ENCODE measurements at regions not wholly inside any gene's neighbourhood (a gene's known extent, or its start where the extent isn't known, plus 50 kb on each side); places are given as distances from the start of the nearest gene placed in this dataset.

DNA sequence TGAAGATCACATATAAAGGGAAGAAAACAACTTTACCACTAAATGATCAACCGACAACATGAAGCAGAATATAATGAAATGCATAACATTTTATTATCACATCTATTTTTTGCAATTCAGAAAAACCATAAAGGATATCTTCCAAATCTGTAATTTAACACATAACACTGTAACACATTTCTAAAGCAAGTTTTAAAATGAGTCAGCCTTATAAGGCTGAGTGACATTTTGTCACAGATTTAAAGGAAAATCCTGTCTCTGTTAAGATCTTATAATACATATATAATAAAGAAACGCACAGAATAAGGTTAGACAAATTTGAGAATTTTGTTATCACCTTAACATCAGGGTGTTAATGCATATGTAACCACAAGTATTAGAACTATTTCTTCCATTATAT lies 198.4 kb upstream of the RASA1 start:
- DNase-seq: no peak

DNA sequence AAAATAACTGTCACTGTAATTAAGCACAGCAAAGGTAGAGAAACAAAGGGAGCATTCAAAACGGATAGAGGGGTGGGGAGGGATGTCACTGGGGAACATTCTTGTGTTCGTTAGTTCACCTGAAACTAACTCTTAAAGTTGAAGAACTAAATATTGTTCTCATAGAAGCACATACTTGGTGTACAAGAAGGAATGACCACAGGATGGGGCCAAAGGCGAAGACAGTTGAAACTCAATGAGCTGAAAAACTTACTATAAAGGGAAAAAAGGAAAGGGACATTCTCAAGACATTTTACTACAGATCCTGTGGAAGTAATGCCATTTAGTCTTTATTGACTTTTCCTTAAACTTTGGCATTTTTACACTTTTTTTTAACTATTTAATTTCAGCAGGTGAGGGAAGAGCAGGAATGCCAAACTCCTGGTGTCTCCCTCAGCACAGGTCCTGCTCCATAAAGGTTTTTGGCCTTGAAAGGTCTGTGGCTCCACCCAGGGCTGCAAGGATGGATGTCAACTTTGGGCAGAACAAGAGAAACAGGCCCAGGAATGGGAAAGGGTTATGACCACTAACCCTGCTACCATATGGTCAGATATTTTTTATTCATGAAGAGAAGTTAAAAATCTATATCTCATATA lies 197.6 kb upstream of the RASA1 start:
- peak; percentile 10 for DNase-seq

DNA sequence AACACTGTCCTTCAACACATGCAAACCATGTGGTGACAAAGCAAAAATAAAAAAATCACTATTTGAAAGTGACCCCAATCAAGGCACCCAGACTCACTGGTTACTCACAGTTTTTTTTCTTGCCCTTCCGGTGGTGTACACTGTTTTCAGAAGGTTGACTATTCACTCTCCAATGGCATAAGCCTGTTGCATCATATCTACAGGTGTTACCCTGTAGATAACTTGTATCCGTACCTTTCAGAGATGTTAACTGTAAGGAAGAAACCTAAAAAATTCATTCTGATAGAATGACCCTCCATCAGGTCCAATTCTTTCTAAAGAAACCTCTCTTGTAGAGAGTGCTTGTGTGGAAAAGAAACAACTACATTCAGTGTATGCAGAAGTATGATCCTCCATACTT lies 193.6 kb upstream of the RASA1 start:
- no peak for DNase-seq

DNA sequence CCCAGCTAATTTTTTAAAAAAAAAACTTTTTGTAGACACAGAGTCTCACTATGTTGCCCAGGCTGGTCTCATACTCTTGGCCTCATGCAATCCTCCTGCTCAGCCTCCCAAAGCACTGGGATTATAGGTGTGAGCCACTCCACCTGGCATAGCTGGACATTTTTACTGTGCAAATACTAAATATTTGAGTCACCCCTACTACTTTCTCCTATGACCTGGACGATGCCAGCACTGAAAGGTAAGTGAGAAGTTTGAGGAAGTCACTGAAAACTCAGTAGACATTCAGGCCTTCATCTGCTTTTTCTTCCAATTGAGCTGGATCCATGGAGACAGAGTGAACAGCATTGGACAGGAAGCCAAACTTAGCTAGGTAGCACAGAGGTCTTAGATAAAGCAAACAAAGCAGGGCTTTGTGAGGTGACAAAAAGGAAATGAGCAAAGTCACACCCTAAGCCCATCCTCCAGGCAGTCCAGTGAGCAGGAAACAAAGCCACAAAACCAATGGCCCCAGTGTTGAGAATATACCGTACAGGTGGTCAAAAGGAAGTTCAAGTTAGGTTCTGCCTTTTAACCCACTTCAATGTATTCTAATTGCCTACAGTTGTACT lies 192.6 kb upstream of the RASA1 start:
- no peak for DNase-seq

DNA sequence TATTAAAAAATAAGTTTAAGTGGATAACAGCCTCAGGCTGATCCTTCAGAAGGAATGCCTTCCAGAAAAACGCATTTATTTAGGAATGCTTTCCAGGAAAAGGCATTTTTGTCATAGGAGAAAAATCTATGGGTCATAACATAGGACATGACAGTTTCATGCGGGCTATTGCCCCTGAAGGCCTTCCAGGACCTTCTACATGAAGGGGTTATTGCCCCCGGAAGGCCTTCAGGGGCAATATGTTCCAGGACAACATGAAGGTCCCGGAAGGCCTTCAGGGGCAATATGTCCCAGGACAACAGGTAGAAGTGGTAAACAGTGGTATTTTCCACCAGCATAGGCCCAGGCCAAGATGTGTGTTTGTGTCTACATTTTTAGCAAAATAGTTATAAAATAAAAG lies 191.3 kb upstream of the RASA1 start:
- no peak for DNase-seq

DNA sequence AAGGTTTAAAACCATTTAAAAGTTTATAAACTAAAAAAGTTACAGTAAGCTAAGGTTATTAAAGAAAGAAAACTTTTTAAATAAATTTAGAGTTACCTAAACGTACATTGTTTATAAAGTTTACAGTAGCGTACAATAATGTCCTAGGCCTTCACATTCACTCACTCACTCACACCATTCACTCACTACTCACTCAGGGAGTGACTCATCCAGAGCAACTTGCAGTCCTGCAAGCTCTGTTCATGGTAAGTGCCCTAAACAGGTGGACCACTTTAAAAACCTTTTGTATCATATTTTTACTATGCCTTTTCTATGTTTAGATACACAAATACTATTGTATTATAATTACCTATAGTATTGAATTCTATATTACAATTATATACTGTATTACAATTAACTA lies 190.8 kb upstream of the RASA1 start:
- no peak for DNase-seq

DNA sequence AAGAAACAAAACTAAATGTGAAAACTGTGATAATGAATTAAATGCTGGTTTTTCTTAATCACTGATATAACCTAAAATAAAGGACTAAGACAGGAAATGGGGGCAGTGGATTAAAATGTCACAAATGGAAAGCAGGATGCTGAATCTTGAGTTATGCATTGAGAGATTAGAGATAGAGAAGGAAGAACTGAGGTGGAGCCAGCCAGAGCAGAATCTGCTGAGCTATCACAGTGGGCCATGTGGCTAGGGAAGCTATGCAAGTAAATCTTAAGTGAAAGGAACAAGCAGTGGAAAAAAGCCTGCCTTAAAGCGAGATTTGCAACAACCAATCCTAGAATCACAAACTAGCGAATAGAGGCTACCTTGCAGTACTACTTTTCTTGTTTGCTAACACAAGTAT lies 188.5 kb upstream of the RASA1 start:
- DNase-seq: no peak

DNA sequence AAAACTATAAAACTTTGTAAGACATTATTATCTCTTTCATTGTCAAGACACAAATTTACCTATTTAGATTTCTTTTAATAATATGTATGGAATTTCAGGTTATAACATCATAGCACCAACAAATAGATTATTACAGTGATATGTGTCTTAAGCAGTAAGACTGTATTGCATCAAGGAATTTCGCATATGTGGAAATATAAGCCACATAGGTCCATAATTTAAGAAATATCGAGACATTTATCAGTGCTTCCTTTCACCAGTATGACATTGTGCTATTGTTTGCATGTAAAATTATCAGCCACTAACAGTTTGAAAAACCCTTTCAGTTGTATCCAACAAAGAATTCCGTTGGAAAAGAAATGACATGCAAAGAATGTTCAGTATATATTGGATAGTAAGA lies 186.7 kb upstream of the RASA1 start:
- DNase-seq: no peak

DNA sequence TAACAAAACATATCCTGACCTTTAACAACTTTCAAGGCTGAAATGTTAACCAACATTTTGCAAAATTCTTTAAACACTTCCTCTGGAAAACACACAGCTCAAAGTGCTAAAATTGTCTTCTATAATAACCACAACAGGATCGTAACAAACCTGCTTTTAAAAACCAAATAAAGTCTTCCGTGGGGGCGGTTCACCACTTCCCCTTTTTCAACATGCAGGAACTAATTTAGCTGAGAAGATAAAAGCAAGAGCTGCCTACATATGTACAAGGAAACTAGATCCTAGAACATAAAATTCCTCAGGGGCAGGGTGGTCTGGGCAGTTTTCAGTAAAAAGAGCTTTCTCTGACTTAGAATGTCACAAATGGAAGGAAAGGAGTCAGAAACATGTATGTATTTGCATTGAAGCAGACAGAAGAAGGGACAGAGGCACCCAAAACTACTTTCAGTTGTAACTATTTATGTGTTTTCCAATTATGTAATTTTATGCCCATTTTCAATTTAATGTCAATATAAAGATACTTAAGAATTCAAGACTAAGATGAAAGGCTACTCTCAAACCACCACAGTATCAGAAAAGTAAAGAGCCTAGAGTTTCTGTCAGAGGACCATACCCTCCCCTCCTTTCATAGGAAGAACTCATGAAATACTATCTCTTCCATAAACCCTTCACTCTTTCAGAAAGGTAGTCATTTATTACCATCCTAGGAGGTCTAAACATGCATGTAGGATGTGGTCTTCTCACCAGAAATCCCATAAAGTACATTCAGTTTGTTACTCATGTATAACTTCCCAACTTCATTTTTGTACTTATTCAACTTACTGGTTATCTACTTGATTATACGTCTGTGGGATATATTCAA lies 185.9 kb upstream of the RASA1 start:
- DNase-seq: peak; percentile 78

DNA sequence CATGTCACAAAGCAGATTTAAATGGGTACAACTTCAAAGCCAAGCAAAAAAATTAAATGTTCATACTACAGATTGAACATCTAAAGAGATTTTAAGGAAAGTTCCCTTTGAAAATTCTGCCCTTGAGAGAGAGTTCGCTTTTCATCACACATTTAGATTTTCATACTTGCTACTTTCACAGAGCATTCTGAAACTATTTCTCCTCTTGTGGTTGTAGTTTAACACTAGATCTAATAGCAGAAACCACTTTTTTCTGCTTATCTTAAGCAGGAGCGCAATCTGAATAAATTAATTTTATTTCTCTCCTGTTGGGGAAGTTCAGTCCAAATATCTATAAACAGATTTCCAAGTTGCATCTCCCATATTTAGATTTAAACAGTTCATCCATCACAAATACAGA lies 173.3 kb upstream of the RASA1 start:
- DNase-seq: no peak

DNA sequence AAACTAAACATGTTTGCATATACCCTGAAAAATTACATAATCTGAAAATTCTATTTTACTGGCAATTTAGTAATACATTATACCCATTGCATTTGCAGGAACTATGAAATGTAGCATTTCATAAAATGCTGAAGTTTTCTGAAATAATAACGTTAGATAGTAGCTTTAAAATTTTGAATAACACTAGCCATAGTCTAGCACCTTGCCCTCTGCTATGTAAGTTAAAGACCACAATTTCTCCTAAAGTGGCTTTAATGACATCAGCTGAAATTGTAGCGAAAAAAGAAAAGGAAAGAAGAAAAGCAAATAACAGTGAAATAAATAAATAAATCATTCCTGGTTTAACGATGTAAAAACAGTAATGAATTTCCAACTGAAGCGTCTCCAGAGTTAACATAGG lies 172.8 kb upstream of the RASA1 start:
- no peak for DNase-seq

DNA sequence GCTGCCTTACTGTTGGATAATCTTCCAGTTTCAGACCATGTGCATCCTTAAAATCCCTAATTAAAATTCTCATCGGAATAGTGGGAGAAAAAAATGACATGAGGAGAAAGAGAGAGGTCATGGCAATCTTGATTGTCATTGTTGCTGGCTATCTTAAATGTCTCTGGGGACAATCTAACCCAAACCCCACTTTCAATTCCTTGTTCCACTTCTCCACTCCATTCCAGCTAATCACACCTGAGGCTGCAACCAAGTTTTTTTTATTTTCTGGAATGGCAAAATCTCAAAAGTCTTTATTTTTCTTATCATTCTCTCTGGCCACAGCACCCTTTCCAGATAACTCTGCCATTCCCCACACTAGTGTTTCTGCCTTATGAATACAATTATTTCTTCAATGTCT lies 171.9 kb upstream of the RASA1 start:
- no peak for DNase-seq

DNA sequence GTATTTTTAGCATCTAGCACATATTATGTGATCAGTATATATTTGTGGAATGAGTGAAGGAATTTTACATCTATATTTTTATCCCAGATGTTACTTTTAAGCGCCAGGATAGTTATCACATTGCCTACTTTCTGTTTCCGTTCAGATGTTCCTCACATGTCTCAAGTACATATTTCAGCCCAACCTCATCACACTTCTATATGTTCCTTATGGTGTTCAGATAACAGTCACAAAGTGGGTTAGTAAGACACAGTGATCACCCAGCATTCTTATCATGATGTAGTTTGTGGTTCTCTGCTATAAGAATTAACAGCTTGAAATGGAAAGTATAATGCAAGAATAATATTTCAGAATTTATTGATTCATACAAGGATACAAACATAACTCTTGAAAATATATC lies 170.0 kb upstream of the RASA1 start:
- DNase-seq: no peak

DNA sequence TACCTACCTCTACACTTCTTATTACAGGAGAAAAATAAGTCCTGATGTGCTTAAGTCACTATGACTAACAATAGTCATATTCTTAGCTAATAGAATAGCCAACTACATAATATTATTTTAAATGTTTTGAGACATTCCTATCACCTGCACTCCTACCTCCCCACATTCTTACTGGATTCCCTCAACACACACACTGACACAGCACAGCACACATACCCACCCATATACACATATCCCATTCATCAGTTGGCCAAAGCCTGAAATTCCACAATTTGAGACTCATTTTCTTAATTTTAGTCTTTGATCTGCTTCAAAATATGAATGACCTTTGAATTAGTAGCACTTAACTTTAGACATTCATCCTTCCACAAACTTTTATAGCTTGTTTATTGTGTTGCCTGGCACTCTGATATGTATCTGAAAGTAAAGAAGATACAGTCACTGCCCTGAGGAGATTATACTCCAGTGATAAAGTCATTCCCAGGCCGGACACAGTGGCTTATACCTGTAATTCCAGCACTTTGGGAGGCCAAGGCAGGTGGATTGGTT lies 168.3 kb upstream of the RASA1 start:
- DNase-seq: no peak

DNA sequence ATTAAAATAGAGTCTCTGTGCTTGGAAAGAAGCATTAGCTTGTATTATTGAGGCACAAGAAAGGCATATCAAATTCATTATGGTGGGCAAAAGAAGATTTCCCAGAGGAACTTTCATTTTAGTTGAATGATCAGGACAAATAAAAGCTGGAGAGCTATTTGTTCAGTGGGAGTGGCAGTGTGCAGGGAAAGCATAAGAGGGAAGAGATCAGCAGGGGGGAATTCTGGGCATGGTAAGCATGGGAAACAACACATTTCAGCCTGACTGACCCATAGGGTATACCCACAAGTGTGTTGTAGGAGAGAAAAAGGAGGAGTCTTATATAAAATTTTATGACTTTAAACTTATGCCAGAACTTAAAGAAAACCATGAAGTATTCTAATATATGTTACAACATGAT lies 167.7 kb upstream of the RASA1 start:
- DNase-seq: no peak

DNA sequence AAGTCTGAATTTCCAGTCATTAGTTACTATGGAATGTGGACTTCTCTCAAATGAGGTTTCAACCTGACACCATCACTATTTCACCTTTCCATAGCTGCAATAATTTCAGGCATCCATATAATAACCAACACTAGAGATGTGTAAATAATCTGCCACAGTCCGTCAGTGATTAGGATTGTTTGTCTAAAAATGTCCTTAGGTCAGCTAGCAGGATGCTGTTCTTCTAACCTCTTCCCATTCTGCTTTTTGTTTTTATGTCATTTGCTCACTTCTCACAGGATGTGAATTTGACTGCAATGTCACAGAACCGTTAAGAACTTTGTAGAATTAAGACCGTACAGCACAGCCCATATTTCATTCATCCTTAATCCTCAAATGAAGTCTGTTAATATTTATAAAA lies 166.4 kb upstream of the RASA1 start:
- DNase-seq: no peak

DNA sequence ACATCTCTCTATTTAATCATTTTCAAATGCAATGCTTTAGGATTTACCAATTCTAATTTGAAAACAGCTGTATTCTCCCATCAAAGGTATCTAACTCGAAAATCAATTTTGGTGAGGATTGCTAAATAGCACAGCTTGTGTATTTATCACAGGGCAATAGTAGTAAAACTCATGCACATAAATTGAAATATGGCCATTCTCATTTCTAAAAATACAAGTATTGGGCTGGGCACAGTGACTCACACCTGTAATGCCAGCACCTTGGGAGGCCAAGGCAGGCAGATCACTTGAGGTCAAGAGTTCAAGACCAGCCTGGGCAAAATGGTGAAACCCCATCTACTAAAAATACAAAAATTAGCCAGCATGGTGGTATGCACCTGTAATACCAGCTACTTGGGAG lies 164.8 kb upstream of the RASA1 start:
- no peak for DNase-seq

DNA sequence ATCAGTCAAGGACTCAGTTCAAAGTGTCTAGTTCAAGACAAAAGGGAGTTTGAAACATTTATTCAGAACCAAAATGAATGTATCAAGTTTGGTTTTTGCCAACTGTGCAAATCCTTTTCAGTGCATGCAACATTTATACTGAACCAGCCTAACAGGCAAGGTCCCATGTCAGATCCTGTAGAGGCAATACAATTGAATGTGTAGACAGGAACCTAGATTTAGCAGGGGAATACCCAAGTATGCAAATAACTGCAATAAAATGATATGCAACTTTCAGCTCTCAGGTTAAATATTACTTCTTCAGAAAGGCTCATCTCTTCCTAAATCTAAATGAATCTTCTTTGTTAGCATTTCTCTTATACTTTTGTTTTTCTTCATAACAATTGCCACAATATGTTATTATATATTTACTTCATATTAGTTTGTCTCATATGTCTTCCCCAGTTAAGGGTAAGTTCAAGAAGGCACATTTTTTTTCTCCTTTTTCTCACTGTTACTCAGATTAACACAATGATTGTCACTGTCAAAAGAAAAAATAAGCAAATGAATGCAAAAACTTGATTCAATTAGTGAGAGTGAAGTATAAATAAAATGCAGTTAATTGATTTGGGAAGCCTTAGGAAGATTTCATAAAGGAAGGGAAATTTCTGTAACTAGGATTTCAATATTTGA lies 163.9 kb upstream of the RASA1 start:
- DNase-seq: no peak

DNA sequence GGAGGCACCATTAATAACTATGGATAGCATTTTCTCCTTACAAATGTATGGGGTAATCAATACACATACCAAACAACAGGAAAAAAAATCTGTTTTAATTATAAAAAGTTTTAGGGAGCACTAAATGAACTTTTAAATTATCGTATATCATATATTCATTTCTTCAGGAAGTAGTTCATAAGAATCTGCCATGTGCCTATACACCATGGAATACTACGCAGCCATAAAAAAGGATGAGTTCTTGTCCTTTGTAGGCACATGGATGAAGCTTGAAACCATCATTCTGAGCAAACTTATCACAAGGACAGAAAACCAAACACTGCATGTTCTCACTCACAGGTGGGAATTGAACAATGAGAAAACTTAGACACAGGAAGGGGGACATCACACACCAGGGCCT lies 162.1 kb upstream of the RASA1 start:
- DNase-seq: no peak

DNA sequence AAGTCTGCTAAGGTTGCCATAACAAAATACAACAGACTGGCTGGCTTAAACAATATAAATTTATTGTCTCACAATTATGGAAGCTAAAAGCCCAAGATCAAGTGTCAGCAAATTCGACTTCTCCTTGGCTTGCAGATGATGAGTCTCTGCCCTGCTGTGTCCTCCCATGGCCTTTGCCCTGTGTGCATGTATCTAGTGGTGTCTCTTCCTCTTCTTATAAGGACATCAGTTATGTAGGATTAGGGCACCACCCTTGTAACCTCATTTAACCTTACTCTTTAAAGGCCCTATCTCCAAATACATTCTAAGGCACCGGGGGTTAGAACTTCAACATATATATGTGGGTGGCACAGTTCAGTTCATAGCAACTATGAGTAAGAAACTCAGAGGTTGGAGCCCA lies 157.9 kb upstream of the RASA1 start:
- DNase-seq: no peak

DNA sequence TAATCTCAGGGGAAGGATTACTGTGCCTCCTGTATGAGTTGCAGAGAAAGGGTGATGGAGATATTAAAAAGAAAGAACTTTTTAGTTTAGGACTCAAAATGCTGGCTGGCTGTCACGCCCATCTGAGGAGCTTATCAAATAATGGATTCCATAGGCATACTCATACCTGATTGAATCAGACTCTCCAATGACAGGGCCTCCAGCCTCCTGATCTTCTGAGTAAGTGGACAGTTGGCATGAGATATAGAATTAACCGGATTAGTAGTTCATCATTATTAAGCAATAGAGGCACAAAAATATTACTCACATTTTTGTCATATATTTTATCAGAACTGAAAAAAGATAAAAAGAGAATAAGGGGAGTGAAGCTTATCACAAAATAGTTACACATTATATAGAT lies 157.0 kb upstream of the RASA1 start:
- DNase-seq: no peak

DNA sequence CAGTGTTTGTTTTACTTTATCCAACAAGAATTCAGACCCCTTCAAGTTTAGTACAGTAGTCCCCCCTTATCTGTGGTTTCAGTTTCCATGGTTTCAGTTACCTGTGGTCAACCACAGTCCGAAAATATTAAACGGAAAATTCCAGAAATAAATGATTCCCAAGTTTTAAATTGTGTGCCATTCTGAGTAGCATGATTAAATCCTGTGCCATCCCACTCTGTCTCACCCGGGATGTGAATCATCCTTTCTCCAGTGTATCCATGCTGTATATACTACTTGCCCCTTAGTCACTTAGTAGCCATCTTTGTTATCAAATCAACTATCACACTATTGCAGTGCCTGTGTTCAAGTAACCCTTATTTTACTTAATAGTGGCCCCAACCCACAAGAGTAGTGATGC lies 153.8 kb upstream of the RASA1 start:
- no peak for DNase-seq

DNA sequence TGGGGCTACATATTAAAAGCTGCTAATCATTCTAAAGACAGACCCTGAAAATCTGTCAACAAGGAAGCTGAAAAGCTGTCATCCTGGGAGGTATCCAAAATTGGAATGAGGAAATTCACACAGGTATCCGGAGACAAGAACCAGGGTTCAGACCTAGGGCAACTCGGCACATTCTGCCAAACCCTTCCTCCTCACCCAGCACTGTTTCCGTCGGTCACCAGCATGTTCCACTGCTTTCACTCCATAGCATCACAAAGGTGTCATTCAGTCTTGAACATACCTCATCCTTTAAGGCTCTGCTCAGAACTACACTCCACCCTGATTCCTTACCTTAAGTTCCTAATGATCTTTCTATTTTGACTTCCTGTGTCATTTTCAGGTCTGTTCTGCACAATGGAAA lies 153.1 kb upstream of the RASA1 start:
- DNase-seq: no peak

Data from GF-D8 (cell line).